MM.1S (cell line): ENCODE measurements at regions not wholly inside any gene's neighbourhood (a gene's known extent, or its start where the extent isn't known, plus 50 kb on each side); places are given as distances from the start of the nearest gene placed in this dataset.

Source experiments
- EZH2 ChIP-seq: fragments of 300-600 bp; sonication (generic); optimal IDR thresholded peaks from 2 replicates; pipeline ENCODE3; 2017; ENCODE audit warnings: low read depth, mild to moderate bottlenecking, antibody characterized with exemption, low read length, mixed read lengths
- EZH2phosphoT487 ChIP-seq: fragments of 300-600 bp; sonication (generic); IDR thresholded peaks from 2 replicates; pipeline ENCODE4 v1.6.1; 2018; ENCODE audit warnings: antibody characterized with exemption, low read length
- TF ChIP-seq, protein P1 (sequence below): fragments of 300-600 bp; sonication (generic); IDR thresholded peaks from 2 replicates; pipeline ENCODE4 v1.5.1; 2016; ENCODE audit warnings: antibody characterized with exemption, low read length, mixed read lengths

- no peak for TF ChIP-seq EZH2
- TF ChIP-seq, protein P1, sequence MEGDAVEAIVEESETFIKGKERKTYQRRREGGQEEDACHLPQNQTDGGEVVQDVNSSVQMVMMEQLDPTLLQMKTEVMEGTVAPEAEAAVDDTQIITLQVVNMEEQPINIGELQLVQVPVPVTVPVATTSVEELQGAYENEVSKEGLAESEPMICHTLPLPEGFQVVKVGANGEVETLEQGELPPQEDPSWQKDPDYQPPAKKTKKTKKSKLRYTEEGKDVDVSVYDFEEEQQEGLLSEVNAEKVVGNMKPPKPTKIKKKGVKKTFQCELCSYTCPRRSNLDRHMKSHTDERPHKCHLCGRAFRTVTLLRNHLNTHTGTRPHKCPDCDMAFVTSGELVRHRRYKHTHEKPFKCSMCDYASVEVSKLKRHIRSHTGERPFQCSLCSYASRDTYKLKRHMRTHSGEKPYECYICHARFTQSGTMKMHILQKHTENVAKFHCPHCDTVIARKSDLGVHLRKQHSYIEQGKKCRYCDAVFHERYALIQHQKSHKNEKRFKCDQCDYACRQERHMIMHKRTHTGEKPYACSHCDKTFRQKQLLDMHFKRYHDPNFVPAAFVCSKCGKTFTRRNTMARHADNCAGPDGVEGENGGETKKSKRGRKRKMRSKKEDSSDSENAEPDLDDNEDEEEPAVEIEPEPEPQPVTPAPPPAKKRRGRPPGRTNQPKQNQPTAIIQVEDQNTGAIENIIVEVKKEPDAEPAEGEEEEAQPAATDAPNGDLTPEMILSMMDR = no peak
- TF ChIP-seq EZH2phosphoT487 = no peak
Measured at GRCh38 chrX:63551856-63552255, 200.7 kb upstream of the SPIN4 start.
